Esophagus muscularis mucosa (tissue), 4 donors: ENCODE measurements at regions not wholly inside any gene's neighbourhood (a gene's known extent, or its start where the extent isn't known, plus 50 kb on each side); places are given as distances from the start of the nearest gene placed in this dataset.

Experiments
- DNase-seq: peaks from one replicate; pipeline ENCODE4 v3.0.0-alpha.2; 2017; ENCODE audit errors: extremely low spot score
- H3K27ac ChIP-seq, 4 donors: fragments of 200-600 bp; sonication (generic); replicated peaks in 1 of 4; 1 replicate in 3 of 4; 2 replicates in 1 of 4; pipeline ENCODE4 v1.5.1; 2016 to 2019; ENCODE audit warnings: mild to moderate bottlenecking in 1 of 4
- H3K27me3 ChIP-seq, 4 donors: fragments of 200-600 bp; sonication (generic); one replicate each; pipeline versions ENCODE4 v1.5.1 to v1.6.0; 2016 to 2019
- H3K36me3 ChIP-seq, 4 donors: fragments of 200-600 bp; sonication (generic); one replicate each; pipeline ENCODE4 v1.5.1; 2016 to 2019
- H3K4me1 ChIP-seq, 4 donors: fragments of 200-600 bp; sonication (generic); one replicate each; pipeline ENCODE4 v1.5.1; 2016 to 2019
- H3K4me3 ChIP-seq, 4 donors: fragments of 200-600 bp; sonication (generic); 1 replicate in 2 of 4; 2 replicates in 2 of 4; pipeline ENCODE4 v1.5.1; 2016 to 2019; ENCODE audit warnings: mild to moderate bottlenecking in 4 of 4, moderate library complexity in 1 of 4
- H3K9me3 ChIP-seq, 4 donors: fragments of 200-600 bp; sonication (generic); 1 replicate in 3 of 4; 2 replicates in 1 of 4; pipeline ENCODE4 v1.5.1; 2016 to 2019
- CTCF ChIP-seq, 3 experiments: fragments of 200-600 bp in 2 of 3; fragments of 450-650 bp in 1 of 3; sonication (generic) in 2 of 3; IDR thresholded peaks; one replicate each; pipeline ENCODE4 v1.5.1; 2017 to 2019; ENCODE audit warnings: antibody characterized with exemption in 3 of 3, mild to moderate bottlenecking in 2 of 3, moderate library complexity in 1 of 3
- EP300 ChIP-seq: sonication (generic); formaldehyde crosslinking; IDR thresholded peaks from one replicate; pipeline ENCODE4 v1.6.1; 2017; ENCODE audit warnings: antibody characterized with exemption
- POLR2A ChIP-seq: fragments of 450-650 bp; IDR thresholded peaks from one replicate; pipeline ENCODE4 v1.6.1; 2017; ENCODE audit warnings: antibody characterized with exemption, moderate library complexity, mild to moderate bottlenecking, low read depth
- POLR2AphosphoS5 ChIP-seq, 2 donors: sonication (generic); formaldehyde crosslinking; IDR thresholded peaks; one replicate each; pipeline ENCODE4 v1.6.1; 2017; ENCODE audit warnings: antibody characterized with exemption in 2 of 2
- whole genome bisulfite sequencing: methylation state at CpG from one replicate; pipeline ENCODE4 v1.1.5; 2018; 5-methylcytosine and 5-hydroxymethylcytosine counted together
- intact Hi-C: fragments of 100-400 bp; cut with DNase I; formaldehyde crosslinking; loops from one replicate; pipeline ENCODE4 v1.15.1; 2023

- Histone ChIP-seq H3K4me1 (peaks cover 0 to 12% (median 4%) of the 10 kb centered on the region in 4 donors), H3K36me3 (no peaks in the 10 kb centered on the region), H3K9me3 (no peaks in the 10 kb centered on the region), H3K4me3 (no peak overlapping the region), H3K27me3 (no peaks in the 10 kb centered on the region), H3K27ac (no peak overlapping the region)
- 74% methylated on average over 3 of the region's 3 CpGs for WGBS
- intact Hi-C loops = no loop called here
- no peak for DNase-seq
- TF ChIP-seq EP300 (no peak), CTCF (IDR thresholded peaks at IDR 0.05) (no peak)
Measured at GRCh38 chr9:115922444-115922843, 231.1 kb upstream of the PAPPA start.

DNA sequence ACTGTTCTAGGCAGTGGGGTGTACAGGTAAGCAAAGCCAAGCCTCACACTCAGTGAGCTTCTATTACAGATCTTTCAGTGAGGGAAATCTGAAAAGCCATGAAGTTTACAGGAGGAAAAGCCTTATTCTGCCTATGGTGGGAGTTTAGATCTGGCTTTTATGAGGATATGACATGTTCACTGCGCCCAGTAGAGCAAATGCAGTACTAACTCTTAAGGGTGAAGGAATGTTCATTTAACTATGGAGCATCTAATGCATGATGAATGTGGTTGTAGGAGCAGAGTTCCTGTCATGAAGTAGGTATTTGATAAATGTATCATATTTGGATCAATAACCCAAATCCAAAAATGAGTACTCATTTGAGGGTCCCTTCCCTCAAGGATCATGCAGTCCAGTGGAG, 230.2 kb upstream of the PAPPA start:
- Histone ChIP-seq H3K36me3 (no peaks in the 10 kb centered on the region), H3K27ac (no peak overlapping the region), H3K4me1 (peaks cover 0 to 12% (median 4%) of the 10 kb centered on the region in 4 donors), H3K4me3 (no peak overlapping the region), H3K27me3 (no peaks in the 10 kb centered on the region), H3K9me3 (no peaks in the 10 kb centered on the region)
- DNase-seq = no peak
- 89% methylated on average over 1 of the region's 1 CpG for WGBS
- no peak for TF ChIP-seq EP300
- TF ChIP-seq POLR2A = no peak
- no peak for TF ChIP-seq CTCF (IDR thresholded peaks at IDR 0.05)
- no peak for TF ChIP-seq POLR2AphosphoS5 (IDR thresholded peaks at IDR 0.05)
- intact Hi-C loops = no loop called here

DNA sequence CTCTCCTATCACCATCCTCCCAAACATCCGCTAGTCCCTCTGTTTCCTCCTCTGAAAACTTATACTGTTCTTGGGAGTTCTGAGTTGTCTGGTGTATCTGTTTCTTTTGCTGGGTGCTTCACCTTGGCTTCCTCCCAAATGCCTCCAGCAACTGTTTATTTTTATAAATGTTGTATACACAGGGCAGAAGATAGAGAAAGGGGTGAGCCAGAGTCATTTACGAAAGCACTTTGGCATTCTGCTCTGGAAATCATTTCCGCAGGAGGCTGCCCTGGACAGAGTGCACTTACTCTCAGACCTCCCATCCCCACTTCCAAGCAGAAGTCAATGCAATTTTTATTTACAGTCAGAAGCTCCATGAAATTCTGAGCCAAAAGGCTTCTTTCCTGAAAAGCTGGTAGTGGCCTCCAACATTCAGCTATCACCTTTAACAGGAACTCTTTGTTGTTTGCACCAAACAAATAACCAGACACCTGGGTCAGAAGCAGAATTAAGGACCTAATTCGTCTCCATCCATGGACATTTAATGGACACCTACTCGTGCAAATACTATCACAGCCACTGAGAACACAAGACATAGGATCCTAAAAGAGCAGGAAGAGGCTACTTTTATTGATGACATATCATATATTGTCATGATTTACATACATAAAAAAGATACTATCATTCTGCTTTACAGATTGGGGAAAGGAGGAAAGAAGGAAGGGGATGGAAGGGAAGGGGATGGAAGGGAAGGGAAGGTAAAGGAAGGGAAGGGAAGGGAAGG, 229.5 kb upstream of the PAPPA start:
- H3K36me3 ChIP-seq = no peaks in the 10 kb centered on the region
- TF ChIP-seq POLR2A = no peak
- no peak for TF ChIP-seq EP300
- no peak for TF ChIP-seq POLR2AphosphoS5 (IDR thresholded peaks at IDR 0.05)
- TF ChIP-seq CTCF (IDR thresholded peaks at IDR 0.05) = no peak
- 56% methylated on average over 3 of the region's 5 CpGs for WGBS
- H3K27me3 ChIP-seq = no peaks in the 10 kb centered on the region
- H3K4me1 ChIP-seq = peaks cover 0 to 12% (median 4%) of the 10 kb centered on the region in 4 donors
- no peak for DNase-seq
- no peaks in the 10 kb centered on the region for H3K9me3 ChIP-seq
- intact Hi-C loops = no loop called here
- H3K27ac ChIP-seq = no peak overlapping the region
- H3K4me3 ChIP-seq = no peak overlapping the region

DNA sequence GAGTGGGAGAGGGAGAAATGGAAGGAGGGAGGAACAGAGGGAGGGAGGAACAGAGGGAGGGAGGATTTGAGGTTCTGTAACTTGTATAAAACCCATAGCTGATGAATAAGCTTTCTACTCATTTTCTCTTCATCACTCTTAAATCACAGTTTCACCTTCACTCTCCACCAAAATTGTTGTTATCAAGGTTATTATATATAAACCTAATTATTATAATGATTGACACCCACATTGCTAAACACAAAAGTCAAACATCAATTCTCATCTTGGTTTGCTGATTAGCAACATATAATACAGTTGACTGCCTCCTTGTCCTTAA, 229.0 kb upstream of the PAPPA start:
- intact Hi-C loops = no loop called here
- Histone ChIP-seq H3K9me3 (no peaks in the 10 kb centered on the region), H3K36me3 (no peaks in the 10 kb centered on the region), H3K27ac (no peak overlapping the region), H3K4me3 (no peak overlapping the region), H3K4me1 (peaks cover 0 to 12% (median 4%) of the 10 kb centered on the region in 4 donors), H3K27me3 (no peaks in the 10 kb centered on the region)
- DNase-seq = no peak
- no peak for TF ChIP-seq EP300
- TF ChIP-seq POLR2A = no peak

- Histone ChIP-seq H3K36me3 (no peaks in the 10 kb centered on the region), H3K9me3 (no peaks in the 10 kb centered on the region), H3K27ac (no peak overlapping the region), H3K4me1 (peaks cover 0 to 12% (median 4%) of the 10 kb centered on the region in 4 donors), H3K4me3 (no peak overlapping the region), H3K27me3 (no peaks in the 10 kb centered on the region)
- intact Hi-C loops = no loop called here
- TF ChIP-seq POLR2A = no peak
- no peak for TF ChIP-seq CTCF (IDR thresholded peaks at IDR 0.05)
- no peak for TF ChIP-seq POLR2AphosphoS5 (IDR thresholded peaks at IDR 0.05)
- TF ChIP-seq EP300 = no peak
- 51% methylated on average over 2 of the region's 2 CpGs for WGBS
- DNase-seq = no peak
Measured at GRCh38 chr9:115925424-115925823, 228.2 kb upstream of the PAPPA start.
